ENCODE measurements at regions not wholly inside any gene's neighbourhood (a gene's known extent, or its start where the extent isn't known, plus 50 kb on each side); places are given as distances from the start of the nearest gene placed in this dataset.

GRCh38 chr11:11787305-11788062 lies 54.3 kb upstream of the USP47 start:
- ATAC-seq (peak; percentile 97), DNase-seq (peak; percentile 85)
- H3K9ac ChIP-seq (ENCODE audit: low read length): no peak overlapping the region
- intact Hi-C loops (cut with micrococcal nuclease): loop anchor here (1.0 to 2.0 kb wide), 8 partner anchors 43 to 855 kb away; partner anchors contain the start of gene GALNT18
- no peak overlapping the region for H3K4me3 ChIP-seq (ENCODE audit: low read length)
- no peaks in the 10 kb centered on the region for H3F3A ChIP-seq (ENCODE audit: low read length, unreplicated experiment)
- H3K27ac ChIP-seq (ENCODE audit: low read length): no peak overlapping the region
- H3K9me3 ChIP-seq (ENCODE audit: low read length): no peaks in the 10 kb centered on the region
- no peaks in the 10 kb centered on the region for H3K79me2 ChIP-seq (ENCODE audit: low read length)
- no peaks in the 10 kb centered on the region for H4K20me1 ChIP-seq (ENCODE audit: low read length)
- POLR2A ChIA-PET (ENCODE audit: unreplicated experiment): no interaction called here
- no peaks in the 10 kb centered on the region for H3K4me1 ChIP-seq (ENCODE audit: insufficient read depth, low read length)
- H3K27me3 ChIP-seq (ENCODE audit: low read length): no peaks in the 10 kb centered on the region
- no peak overlapping the region for H2AFZ ChIP-seq (ENCODE audit: low read length)
- CTCF ChIA-PET: interaction anchor here (0.6 to 1.6 kb wide), 9 partner anchors 87 to 766 kb away, joined by 3 to 17 read pairs (median 4); partner anchors contain the start of gene GALNT18
- no peak overlapping the region for H3K4me2 ChIP-seq (ENCODE audit: low read length)
- no peak for TF ChIP-seq EZH2phosphoT487 (IDR thresholded peaks at IDR 0.05; ENCODE audit: borderline replicate concordance, low read length)
- no peak for TF ChIP-seq EZH2 (IDR thresholded peaks at IDR 0.05; ENCODE audit: low read length, unreplicated experiment)
- TF ChIP-seq CTCF (conservative IDR thresholded peaks at IDR 0.05; ENCODE audit: low read depth, low read length): peak; percentile 91
- no TSS peak for BruUV-seq (replicated peaks)
- H3K36me3 ChIP-seq (ENCODE audit: low read depth, low read length): no peaks in the 10 kb centered on the region
- no peaks in the 10 kb centered on the region for H3K9me2 ChIP-seq (replicated peaks; ENCODE audit: low read length)

GRCh38 chr11:11786771-11787170 lies 55.0 kb upstream of the USP47 start:
- no peaks in the 10 kb centered on the region for H3F3A ChIP-seq (ENCODE audit: low read length, unreplicated experiment)
- no peaks in the 10 kb centered on the region for H3K4me1 ChIP-seq (ENCODE audit: insufficient read depth, low read length)
- no peaks in the 10 kb centered on the region for H3K79me2 ChIP-seq (ENCODE audit: low read length)
- no peak overlapping the region for H3K4me3 ChIP-seq (ENCODE audit: low read length)
- POLR2A ChIA-PET (ENCODE audit: unreplicated experiment): no interaction called here
- H3K27ac ChIP-seq (ENCODE audit: low read length): no peak overlapping the region
- H3K4me2 ChIP-seq (ENCODE audit: low read length): no peak overlapping the region
- no TSS peak for BruUV-seq (replicated peaks)
- H3K9me3 ChIP-seq (ENCODE audit: low read length): no peaks in the 10 kb centered on the region
- DNase-seq (peak; percentile 53), ATAC-seq (0 out of 2 replicates have a peak, but pooled peaks have one; percentile 39)
- intact Hi-C loops (cut with micrococcal nuclease): loop anchor here (1.0 to 2.0 kb wide), 7 partner anchors 42 to 854 kb away; partner anchors contain the start of gene GALNT18
- TF ChIP-seq CTCF (conservative IDR thresholded peaks at IDR 0.05; ENCODE audit: low read depth, low read length): peak; percentile 70
- no peak for TF ChIP-seq EZH2phosphoT487 (IDR thresholded peaks at IDR 0.05; ENCODE audit: borderline replicate concordance, low read length)
- H3K36me3 ChIP-seq (ENCODE audit: low read depth, low read length): no peaks in the 10 kb centered on the region
- CTCF ChIA-PET: interaction anchor here (0.9 to 1.6 kb wide), 2 partner anchors 165 to 759 kb away, joined by 7 to 17 read pairs; partner anchors contain the start of gene GALNT18
- no peak overlapping the region for H2AFZ ChIP-seq (ENCODE audit: low read length)
- H4K20me1 ChIP-seq (ENCODE audit: low read length): no peaks in the 10 kb centered on the region
- no peaks in the 10 kb centered on the region for H3K27me3 ChIP-seq (ENCODE audit: low read length)
- H3K9me2 ChIP-seq (replicated peaks; ENCODE audit: low read length): no peaks in the 10 kb centered on the region
- H3K9ac ChIP-seq (ENCODE audit: low read length): no peak overlapping the region

- Histone ChIP-seq H3K9me2 (replicated peaks; ENCODE audit: low read length) (no peaks in the 10 kb centered on the region), H3K9me3 (ENCODE audit: low read length) (no peaks in the 10 kb centered on the region), H4K20me1 (ENCODE audit: low read length) (no peaks in the 10 kb centered on the region), H3K27ac (ENCODE audit: low read length) (no peak overlapping the region), H3K4me2 (ENCODE audit: low read length) (no peak overlapping the region), H3K79me2 (ENCODE audit: low read length) (no peaks in the 10 kb centered on the region), H3K9ac (ENCODE audit: low read length) (no peak overlapping the region), H3F3A (ENCODE audit: low read length, unreplicated experiment) (no peaks in the 10 kb centered on the region), H3K36me3 (ENCODE audit: low read depth, low read length) (no peaks in the 10 kb centered on the region), H3K4me1 (ENCODE audit: insufficient read depth, low read length) (no peaks in the 10 kb centered on the region), H2AFZ (ENCODE audit: low read length) (no peak overlapping the region), H3K27me3 (ENCODE audit: low read length) (no peaks in the 10 kb centered on the region), H3K4me3 (ENCODE audit: low read length) (no peak overlapping the region)
- intact Hi-C loops (cut with micrococcal nuclease): loop anchor here (2.0 kb wide), 3 partner anchors 41 to 853 kb away; partner anchors contain the start of gene GALNT18
- ATAC-seq (no peak), DNase-seq (no peak)
- no TSS peak for BruUV-seq (replicated peaks)
- TF ChIP-seq EZH2phosphoT487 (IDR thresholded peaks at IDR 0.05; ENCODE audit: borderline replicate concordance, low read length) (no peak), CTCF (conservative IDR thresholded peaks at IDR 0.05; ENCODE audit: low read depth, low read length) (no peak), EZH2 (IDR thresholded peaks at IDR 0.05; ENCODE audit: low read length, unreplicated experiment) (no peak)
- ChIA-PET CTCF (no interaction called here), POLR2A (ENCODE audit: unreplicated experiment) (no interaction called here)
These were observed 55.5 kb upstream of the USP47 start for GRCh38 chr11:11786234-11786633.
